ENCODE measurements at regions not wholly inside any gene's neighbourhood (a gene's known extent, or its start where the extent isn't known, plus 50 kb on each side); places are given as distances from the start of the nearest gene placed in this dataset.
"Not testable (repeated sequence)": the region's sequence is repeated elsewhere in the genome, so short reads cannot be mapped to it uniquely, and the experiment has no call there.

- H3K36me3 ChIP-seq (ENCODE audit: insufficient read depth, low read length) = no peaks in the 10 kb centered on the region
- peaks cover 5% of the 10 kb centered on the region for H3K4me1 ChIP-seq (ENCODE audit: insufficient read depth, low read length)
- H3K9ac ChIP-seq (ENCODE audit: low read depth, low read length) = no peak overlapping the region
- no peak overlapping the region for H3K27ac ChIP-seq (ENCODE audit: low read depth, low read length)
- H3K9me3 ChIP-seq (ENCODE audit: insufficient read depth, low read depth, low read length) = no peaks in the 10 kb centered on the region
- no peak overlapping the region for H3K4me3 ChIP-seq (ENCODE audit: low read length)
- WGBS = 91% methylated on average over 6 of the region's 6 CpGs
- no peaks in the 10 kb centered on the region for H3K27me3 ChIP-seq (ENCODE audit: insufficient read depth, low read length)
Measured at GRCh38 chr4:186805020-186805820, 81.6 kb upstream of the FAT1 start.

GRCh38 chr4:186805917-186806316, 82.3 kb upstream of the FAT1 start:
- not testable (repeated sequence) for H3K4me1 ChIP-seq (ENCODE audit: insufficient read depth, low read length); H3K36me3 ChIP-seq (ENCODE audit: insufficient read depth, low read length); H3K4me3 ChIP-seq (ENCODE audit: low read length); H3K27ac ChIP-seq (ENCODE audit: low read depth, low read length); H3K9me3 ChIP-seq (ENCODE audit: insufficient read depth, low read depth, low read length); H3K27me3 ChIP-seq (ENCODE audit: insufficient read depth, low read length); H3K9ac ChIP-seq (ENCODE audit: low read depth, low read length)
- WGBS = 90% methylated on average over 4 of the region's 5 CpGs

GRCh38 chr4:186806679-186807421, 83.2 kb upstream of the FAT1 start:
- Histone ChIP-seq H3K9ac (ENCODE audit: low read depth, low read length) (no peak overlapping the region), H3K4me1 (ENCODE audit: insufficient read depth, low read length) (peaks cover 5% of the 10 kb centered on the region), H3K4me3 (ENCODE audit: low read length) (no peak overlapping the region), H3K27ac (ENCODE audit: low read depth, low read length) (no peak overlapping the region), H3K36me3 (ENCODE audit: insufficient read depth, low read length) (no peaks in the 10 kb centered on the region), H3K9me3 (ENCODE audit: insufficient read depth, low read depth, low read length) (no peaks in the 10 kb centered on the region), H3K27me3 (ENCODE audit: insufficient read depth, low read length) (no peaks in the 10 kb centered on the region)
- WGBS = 88% methylated on average over 7 of the region's 7 CpGs

- no peak overlapping the region for H3K27ac ChIP-seq (ENCODE audit: low read depth, low read length)
- H3K36me3 ChIP-seq (ENCODE audit: insufficient read depth, low read length) = no peaks in the 10 kb centered on the region
- no peak overlapping the region for H3K4me3 ChIP-seq (ENCODE audit: low read length)
- H3K9ac ChIP-seq (ENCODE audit: low read depth, low read length) = no peak overlapping the region
- no peaks in the 10 kb centered on the region for H3K27me3 ChIP-seq (ENCODE audit: insufficient read depth, low read length)
- H3K4me1 ChIP-seq (ENCODE audit: insufficient read depth, low read length) = peaks cover 5% of the 10 kb centered on the region
- H3K9me3 ChIP-seq (ENCODE audit: insufficient read depth, low read depth, low read length) = no peaks in the 10 kb centered on the region
- 97% methylated on average over 7 of the region's 7 CpGs for WGBS
Measured at GRCh38 chr4:186807808-186808629, 84.4 kb upstream of the FAT1 start.

GRCh38 chr4:186808630-186809018, 85.0 kb upstream of the FAT1 start:
- Histone ChIP-seq H3K27me3 (ENCODE audit: insufficient read depth, low read length) (no peaks in the 10 kb centered on the region), H3K36me3 (ENCODE audit: insufficient read depth, low read length) (no peaks in the 10 kb centered on the region), H3K9ac (ENCODE audit: low read depth, low read length) (no peak overlapping the region), H3K9me3 (ENCODE audit: insufficient read depth, low read depth, low read length) (no peaks in the 10 kb centered on the region), H3K27ac (ENCODE audit: low read depth, low read length) (no peak overlapping the region), H3K4me1 (ENCODE audit: insufficient read depth, low read length) (peaks cover 5% of the 10 kb centered on the region), H3K4me3 (ENCODE audit: low read length) (no peak overlapping the region)
- WGBS = 96% methylated on average over 5 of the region's 7 CpGs

GRCh38 chr4:186809070-186809469, 85.4 kb upstream of the FAT1 start:
- H3K4me1 ChIP-seq (ENCODE audit: insufficient read depth, low read length) = peaks cover 5% of the 10 kb centered on the region
- no peaks in the 10 kb centered on the region for H3K9me3 ChIP-seq (ENCODE audit: insufficient read depth, low read depth, low read length)
- no peak overlapping the region for H3K9ac ChIP-seq (ENCODE audit: low read depth, low read length)
- WGBS = 92% methylated on average over 2 of the region's 2 CpGs
- H3K27ac ChIP-seq (ENCODE audit: low read depth, low read length) = no peak overlapping the region
- H3K36me3 ChIP-seq (ENCODE audit: insufficient read depth, low read length) = no peaks in the 10 kb centered on the region
- no peaks in the 10 kb centered on the region for H3K27me3 ChIP-seq (ENCODE audit: insufficient read depth, low read length)
- no peak overlapping the region for H3K4me3 ChIP-seq (ENCODE audit: low read length)

- Histone ChIP-seq H3K9me3 (ENCODE audit: insufficient read depth, low read depth, low read length) (no peaks in the 10 kb centered on the region), H3K4me1 (ENCODE audit: insufficient read depth, low read length) (peaks cover 5% of the 10 kb centered on the region), H3K27me3 (ENCODE audit: insufficient read depth, low read length) (no peaks in the 10 kb centered on the region), H3K4me3 (ENCODE audit: low read length) (no peak overlapping the region), H3K9ac (ENCODE audit: low read depth, low read length) (no peak overlapping the region), H3K27ac (ENCODE audit: low read depth, low read length) (no peak overlapping the region), H3K36me3 (ENCODE audit: insufficient read depth, low read length) (no peaks in the 10 kb centered on the region)
- 75% methylated on average over 3 of the region's 3 CpGs for WGBS
Measured at GRCh38 chr4:186810613-186811150, 87.0 kb upstream of the FAT1 start.

- Histone ChIP-seq H3K4me1 (ENCODE audit: insufficient read depth, low read length) (no peaks in the 10 kb centered on the region; the same call in 1 of the 2 replicates), H3K27me3 (ENCODE audit: insufficient read depth, low read length) (no peaks in the 10 kb centered on the region), H3K9ac (ENCODE audit: low read depth, low read length) (no peak overlapping the region), H3K9me3 (ENCODE audit: insufficient read depth, low read depth, low read length) (no peaks in the 10 kb centered on the region), H3K27ac (ENCODE audit: low read depth, low read length) (no peak overlapping the region), H3K4me3 (ENCODE audit: low read length) (no peak overlapping the region), H3K36me3 (ENCODE audit: insufficient read depth, low read length) (no peaks in the 10 kb centered on the region)
Measured at GRCh38 chr4:186812592-186812991, 88.9 kb upstream of the FAT1 start.

GRCh38 chr4:186813377-186814068, 89.9 kb upstream of the FAT1 start:
- WGBS = 96% methylated on average over 3 of the region's 3 CpGs
- H3K9ac ChIP-seq (ENCODE audit: low read depth, low read length) = no peak overlapping the region
- H3K9me3 ChIP-seq (ENCODE audit: insufficient read depth, low read depth, low read length) = no peaks in the 10 kb centered on the region
- no peaks in the 10 kb centered on the region for H3K36me3 ChIP-seq (ENCODE audit: insufficient read depth, low read length)
- H3K27ac ChIP-seq (ENCODE audit: low read depth, low read length) = no peak overlapping the region
- H3K4me3 ChIP-seq (ENCODE audit: low read length) = no peak overlapping the region
- no peaks in the 10 kb centered on the region for H3K27me3 ChIP-seq (ENCODE audit: insufficient read depth, low read length)
- no peaks in the 10 kb centered on the region; the same call in 1 of the 2 replicates for H3K4me1 ChIP-seq (ENCODE audit: insufficient read depth, low read length)

GRCh38 chr4:186814535-186815070, 90.9 kb upstream of the FAT1 start:
- no peaks in the 10 kb centered on the region; the same call in 1 of the 2 replicates for H3K4me1 ChIP-seq (ENCODE audit: insufficient read depth, low read length)
- H3K27ac ChIP-seq (ENCODE audit: low read depth, low read length) = no peak overlapping the region
- WGBS = 0% methylated on average over 1 of the region's 2 CpGs

More at GRCh38 chr4:186814535-186815070, 90.9 kb upstream of the FAT1 start:
- Histone ChIP-seq H3K9ac (ENCODE audit: low read depth, low read length) (no peak overlapping the region), H3K36me3 (ENCODE audit: insufficient read depth, low read length) (no peaks in the 10 kb centered on the region), H3K4me3 (ENCODE audit: low read length) (no peak overlapping the region), H3K9me3 (ENCODE audit: insufficient read depth, low read depth, low read length) (no peaks in the 10 kb centered on the region), H3K27me3 (ENCODE audit: insufficient read depth, low read length) (no peaks in the 10 kb centered on the region)

Data from HUES64 (cell line).